Fibroblast of skin of left quadriceps (primary cell): ENCODE measurements at regions not wholly inside any gene's neighbourhood (a gene's known extent, or its start where the extent isn't known, plus 50 kb on each side); places are given as distances from the start of the nearest gene placed in this dataset.
"Not testable (repeated sequence)": the region's sequence is repeated elsewhere in the genome, so short reads cannot be mapped to it uniquely, and the experiment has no call there.

Experiments
- DNase-seq, 2 experiments: peaks; one replicate each; pipeline ENCODE4 v3.0.0-alpha.2; 2013; ENCODE audit warnings: low read depth in 2 of 2

DNA sequence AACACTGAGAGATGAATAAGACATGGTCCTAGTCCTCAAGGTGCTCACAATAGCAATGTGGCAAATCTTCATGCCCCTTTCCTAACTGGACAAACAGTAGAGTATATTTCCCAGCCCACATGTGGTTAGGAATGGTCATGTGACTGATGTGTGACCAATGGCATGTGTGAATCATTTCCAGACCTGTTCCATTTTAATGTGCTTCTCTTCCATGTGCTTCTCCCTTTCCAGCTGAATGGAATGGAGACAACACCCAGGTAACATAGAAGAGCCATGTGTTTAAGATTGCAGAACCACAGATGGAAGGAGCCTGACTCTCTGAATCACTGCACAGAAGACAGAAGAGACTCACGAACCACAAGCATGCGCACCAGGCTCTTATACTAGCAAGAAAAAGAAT is 409.9 kb upstream of the NFIA start:
- no peak for DNase-seq

DNA sequence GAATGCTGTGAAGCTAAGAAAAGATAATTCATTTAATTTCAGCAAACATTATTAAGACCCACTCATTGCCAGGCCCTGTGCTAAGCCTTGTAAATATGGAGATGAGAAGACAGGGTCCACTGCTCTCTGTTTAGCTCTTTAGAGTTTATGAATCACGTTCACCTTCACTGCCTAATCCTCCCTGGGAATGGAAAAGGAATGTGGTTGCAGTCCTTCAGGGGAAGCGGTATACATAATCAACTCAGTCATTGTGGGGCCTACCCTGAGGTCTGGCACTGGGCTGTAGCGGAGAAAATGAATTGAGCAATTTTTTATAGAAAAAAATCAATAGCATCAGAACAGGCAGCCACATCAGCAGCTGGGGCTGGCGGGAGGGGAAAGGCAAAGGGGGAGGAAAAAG is 412.1 kb upstream of the NFIA start:
- no peak for DNase-seq

DNA sequence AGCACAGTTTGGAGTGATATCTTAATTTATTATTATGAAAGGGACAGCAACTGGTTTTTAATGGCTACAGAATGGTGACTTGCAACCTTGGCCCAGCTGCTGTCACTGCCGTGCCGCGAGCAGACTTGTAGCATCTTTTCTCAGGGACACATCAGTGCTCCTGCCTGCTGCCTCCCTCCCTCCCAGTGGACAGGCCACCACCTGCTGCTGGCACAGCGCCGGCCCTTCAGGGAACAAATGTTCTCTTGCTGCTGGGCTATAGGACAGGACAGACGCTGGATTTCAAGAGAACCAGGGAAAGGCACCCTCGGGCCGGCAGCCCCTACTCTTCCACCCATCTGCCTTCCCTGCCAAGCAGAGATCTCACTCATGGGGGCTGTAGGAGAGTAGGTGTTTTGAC is 413.8 kb upstream of the NFIA start:
- no peak for DNase-seq

DNA sequence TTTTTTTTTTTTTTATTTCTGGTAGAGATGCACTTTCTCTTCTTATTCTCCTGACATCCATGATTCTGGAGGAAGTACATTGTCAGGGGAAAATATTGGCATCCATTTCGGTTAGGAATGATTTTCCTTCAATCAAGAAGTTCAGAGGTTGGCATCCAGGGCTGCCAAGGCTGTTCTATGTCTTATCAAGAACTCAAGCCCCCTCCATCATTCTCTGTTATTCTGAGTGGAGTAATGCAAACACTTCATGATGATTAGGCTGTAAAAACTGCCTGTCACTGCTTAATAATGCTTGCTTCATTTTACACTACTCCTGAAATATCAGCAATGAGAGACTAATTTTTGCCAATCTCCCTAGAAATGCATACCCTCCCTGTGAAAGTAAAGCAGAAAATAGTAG is 417.1 kb upstream of the NFIA start:
- no peak for DNase-seq

DNA sequence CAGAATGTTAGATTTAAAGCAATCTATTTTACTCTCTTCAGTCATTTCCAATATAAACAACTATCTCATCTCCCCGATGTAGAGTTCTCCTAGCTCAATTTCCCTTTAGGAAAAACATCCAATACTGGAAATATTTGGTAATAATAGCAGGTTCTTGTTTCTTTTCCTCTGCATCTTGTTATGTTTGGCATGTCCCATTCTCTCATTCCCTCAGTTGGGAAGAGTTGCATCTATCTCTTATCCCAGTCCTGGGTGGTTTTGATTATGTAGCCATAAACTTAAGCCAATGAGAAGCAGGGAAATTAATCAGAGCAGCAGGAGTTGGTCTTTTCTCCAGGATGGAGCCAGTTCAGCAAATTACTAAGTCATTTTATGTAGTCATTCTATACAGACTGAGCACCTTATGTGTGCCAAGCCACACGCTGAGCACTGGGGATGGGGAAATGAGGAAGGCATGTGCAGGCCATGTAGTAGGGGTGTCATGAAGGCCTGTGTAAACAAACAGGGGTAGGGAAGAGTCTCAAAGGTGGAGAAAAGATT is 418.2 kb upstream of the NFIA start:
- no peak for DNase-seq

DNA sequence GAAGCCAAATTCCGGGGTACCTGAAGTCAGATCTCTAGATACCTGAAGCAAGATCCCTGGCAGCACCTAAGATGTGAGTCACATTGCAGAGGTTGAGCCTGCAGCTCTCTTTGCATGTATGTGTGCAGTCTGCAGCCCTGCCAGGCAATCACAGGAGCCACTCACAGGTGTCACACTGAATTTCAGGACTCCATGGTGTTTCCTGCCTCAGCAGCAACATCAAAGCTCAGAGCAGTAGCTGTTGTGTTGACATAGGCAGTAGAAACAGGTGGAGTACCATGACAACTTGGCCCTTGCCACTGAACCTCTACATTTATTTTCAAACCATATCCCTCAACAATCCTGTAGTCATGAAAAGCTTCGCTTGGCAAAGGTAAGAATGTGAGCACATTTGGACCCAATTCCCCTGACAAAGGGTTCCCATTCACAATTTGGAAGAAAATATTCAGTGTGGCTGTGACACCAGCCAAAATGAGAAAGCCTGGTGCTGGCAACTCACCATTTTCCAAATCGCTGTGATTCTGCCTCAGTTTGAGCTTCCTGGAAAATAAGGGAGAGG is 419.8 kb upstream of the NFIA start:
- DNase-seq, result no peak

DNA sequence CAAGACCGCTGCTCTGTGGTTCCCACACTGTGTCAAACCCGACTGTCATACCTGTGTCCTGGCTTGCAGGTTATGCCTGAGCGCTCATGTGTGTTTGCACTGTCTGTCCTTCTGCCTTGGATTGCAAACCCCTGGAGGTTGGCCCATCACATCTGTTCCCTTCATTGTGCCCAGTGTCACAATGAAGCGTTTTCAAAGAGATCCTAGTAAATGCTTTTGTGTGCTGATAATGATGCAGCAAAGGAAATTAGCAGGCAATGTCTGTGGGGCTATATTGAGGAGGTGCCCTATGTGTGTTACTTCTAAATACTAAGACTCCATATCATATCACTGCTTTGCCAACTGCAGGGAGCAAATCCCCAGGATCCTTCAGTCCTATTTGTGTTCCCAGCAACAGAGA is 424.4 kb upstream of the NFIA start:
- DNase-seq, result no peak

DNA sequence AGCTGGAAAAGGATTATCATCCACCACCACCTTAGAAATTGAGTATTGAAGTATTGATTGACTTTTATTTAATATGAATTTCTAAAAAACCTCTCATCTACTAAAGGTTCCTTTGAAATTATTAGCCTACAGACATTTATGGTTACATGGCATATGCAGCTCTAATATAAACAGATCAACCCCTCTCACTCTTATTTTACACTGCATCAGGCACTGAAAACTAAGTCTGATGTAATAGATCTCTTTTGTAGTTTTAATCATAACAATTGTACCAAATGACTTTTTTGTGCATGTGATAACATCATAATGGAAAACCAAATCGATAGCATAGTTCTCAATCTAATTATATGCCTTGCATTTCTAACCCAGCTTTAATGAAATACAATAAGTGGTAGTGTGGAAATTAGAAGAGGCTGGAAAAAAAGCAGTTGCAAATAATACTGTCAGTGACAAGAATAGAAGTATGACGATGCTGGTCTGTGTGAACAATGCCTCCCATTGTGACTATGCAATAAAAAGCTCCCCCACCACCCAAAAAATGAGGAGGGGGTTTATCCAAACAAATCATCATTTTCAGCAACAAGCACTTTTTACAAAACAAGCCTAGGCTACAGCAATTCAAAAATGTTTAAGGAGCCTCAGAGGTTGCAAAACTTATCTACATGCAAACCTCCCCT is 426.5 kb upstream of the NFIA start:
- no peak for DNase-seq

DNA sequence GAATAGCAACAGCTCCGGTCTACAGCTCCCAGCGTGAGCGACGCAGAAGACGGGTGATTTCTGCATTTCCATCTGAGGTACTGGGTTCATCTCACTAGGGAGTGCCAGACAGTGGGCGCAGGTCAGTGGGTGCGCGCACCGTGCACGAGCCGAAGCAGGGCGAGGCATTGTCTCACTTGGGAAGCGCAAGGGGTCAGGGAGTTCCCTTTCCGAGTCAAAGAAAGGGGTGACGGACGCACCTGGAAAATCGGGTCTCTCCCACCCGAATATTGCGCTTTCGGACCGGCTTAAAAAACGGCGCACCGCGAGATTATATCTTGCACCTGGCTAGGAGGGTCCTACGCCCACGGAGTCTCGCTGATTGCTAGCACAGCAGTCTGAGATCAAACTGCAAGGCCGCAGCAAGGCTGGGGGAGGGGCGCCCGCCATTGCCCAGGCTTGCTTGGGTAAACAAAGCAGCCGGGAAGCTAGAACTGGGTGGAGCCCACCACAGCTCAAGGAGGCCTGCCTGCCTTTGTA is 442.3 kb upstream of the NFIA start:
- not testable (repeated sequence) for DNase-seq

DNA sequence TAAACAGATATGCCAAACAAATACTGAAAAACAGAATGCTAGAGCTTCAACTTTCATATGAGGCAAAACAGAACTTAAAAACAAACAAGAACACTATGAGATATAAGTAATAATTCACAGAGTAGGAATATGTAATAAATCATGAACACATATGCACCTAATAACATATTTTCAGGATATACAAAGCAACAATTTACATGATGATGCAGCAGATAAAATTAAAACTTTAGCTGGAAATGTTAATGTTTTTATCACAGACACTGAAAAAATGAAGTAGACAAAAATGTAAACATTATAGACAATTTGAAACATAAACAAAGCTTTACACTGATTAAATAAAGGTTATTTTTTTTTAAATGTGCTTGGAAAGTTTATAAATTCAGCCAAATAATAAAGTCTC is 443.1 kb upstream of the NFIA start:
- DNase-seq, result no peak

DNA sequence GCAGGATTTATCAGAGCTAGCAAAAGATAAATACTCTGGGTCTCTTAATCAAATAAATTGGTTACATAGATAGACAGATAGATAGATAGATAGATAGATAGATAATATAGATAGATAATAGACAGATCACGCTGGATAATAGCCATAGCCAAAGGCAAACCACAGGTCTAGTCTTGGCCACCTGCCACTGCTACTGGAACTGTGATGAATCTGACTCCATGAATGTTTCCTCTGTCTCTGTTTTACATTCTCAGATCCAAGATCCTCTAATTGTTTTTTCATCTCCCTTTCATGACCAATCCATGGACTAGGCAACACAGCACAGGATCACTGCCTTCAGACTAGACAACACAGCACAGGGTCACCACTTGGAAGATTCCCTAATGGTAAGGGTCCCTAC is 444.7 kb upstream of the NFIA start:
- no peak for DNase-seq

DNA sequence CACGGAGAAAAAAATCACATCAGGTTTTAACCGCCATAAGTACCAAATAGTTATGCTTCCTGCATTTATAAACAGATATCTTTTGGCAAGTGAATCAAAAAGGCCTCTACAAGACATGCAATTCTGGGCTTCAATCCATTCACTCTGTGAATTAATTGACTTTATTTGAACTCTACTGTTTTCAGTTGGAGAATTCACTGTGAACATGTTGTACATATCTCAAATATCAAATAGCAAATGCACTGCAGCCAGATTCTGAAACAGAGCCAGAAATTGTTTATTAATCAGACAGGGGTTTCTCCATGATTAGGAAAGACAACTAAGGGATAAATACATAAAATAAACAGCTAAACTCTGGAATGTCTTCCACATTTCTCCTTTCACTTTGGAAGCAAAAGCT is 445.4 kb upstream of the NFIA start:
- DNase-seq, result no peak

DNA sequence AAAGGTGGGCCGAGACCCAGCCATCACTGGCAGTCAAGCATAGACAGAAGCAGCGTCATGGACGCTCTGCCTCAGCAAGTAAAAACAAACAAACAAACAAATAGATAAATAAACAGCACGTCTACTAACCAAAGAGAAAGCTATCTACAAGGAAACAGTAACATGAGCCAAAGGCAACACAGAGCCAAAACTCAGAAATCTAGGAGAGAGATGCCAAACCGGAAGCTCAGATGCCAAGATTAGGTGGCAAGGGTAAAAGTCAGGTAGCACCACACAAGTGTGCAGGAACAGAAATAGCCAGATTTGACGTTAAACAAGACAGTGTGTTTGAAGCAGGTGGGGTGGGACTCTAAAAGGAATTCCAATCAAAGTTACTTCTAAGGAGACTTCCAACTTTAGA is 448.3 kb upstream of the NFIA start:
- DNase-seq, result no peak

DNA sequence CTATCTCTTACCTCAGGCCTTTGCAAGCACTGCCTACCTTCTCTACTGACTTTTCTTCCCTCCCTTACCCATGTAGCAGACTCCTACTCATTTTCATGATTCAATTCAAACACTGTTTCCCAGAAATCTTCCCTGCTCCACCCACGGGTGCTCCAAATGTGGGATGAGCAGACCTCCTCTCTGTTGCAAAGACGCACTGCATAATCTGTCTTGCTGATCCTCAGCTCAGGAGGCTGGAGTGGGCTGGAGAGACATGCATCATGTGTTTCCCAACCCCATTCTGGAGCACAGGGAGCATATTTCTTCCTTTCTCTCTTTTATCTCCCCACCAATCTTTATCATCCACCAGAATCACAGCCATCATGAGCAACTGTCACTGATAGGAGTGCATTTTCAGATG is 459.9 kb upstream of the NFIA start:
- no peak for DNase-seq

DNA sequence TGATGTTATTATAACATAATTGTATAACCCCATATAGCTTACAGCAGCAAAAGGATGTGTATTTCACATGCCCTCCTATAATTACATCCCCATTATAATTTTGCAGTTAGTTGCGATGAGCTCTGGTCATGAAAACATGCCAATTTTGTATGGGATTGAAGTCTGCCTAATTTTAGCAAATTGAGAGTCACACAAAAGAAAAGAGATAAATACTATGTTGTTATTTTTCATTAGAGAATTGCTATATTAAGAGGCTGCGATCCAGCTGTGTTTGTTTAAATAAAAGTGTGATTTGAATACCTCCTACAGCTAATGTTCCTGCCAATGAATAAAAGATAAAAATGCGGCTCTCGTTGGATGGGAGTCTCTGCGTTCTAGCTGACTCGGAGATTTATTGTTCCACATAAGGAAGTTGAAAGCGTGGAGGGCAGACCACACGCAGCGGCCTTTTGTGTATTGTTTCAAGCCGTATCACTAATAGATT is 461.0 kb upstream of the NFIA start:
- peak; percentile 8 to 17 for DNase-seq

DNA sequence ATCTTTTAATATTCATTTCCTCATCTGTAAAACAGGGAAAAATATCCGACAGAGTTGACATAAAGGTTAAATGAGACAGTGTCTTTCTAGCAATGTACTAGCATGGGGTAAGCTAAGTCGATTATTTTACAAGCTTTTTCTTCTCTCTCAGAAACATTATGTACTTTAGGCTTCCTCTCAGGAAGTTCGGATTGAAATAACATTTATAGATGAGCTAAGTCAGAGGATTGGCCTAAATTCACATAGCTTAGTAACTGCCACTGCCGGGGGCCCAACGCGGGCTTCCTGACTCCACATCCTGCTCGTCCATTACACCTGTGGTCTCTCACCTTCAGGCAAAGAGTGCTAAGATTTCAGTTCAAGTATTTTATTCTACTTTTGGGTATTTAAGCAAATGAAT is 462.3 kb upstream of the NFIA start:
- DNase-seq, result no peak

DNA sequence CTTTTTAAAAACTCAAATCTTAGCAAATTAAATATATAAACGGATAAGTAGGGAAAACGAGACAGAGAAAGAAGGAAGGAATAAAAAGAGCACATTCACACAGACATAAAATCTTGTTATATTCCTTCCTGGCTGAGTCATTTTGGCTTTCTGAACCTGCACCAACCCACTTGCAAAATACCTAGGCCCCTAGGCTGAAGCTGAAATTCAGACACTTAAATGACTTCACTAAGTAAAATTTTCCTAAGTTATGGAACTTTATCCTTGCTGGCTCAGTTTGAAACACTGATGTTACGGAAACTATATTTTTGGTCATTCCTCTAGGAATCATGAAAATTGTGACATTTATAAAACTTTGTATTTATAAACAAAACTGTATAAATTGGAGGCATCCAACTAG is 462.8 kb upstream of the NFIA start:
- DNase-seq, result no peak

DNA sequence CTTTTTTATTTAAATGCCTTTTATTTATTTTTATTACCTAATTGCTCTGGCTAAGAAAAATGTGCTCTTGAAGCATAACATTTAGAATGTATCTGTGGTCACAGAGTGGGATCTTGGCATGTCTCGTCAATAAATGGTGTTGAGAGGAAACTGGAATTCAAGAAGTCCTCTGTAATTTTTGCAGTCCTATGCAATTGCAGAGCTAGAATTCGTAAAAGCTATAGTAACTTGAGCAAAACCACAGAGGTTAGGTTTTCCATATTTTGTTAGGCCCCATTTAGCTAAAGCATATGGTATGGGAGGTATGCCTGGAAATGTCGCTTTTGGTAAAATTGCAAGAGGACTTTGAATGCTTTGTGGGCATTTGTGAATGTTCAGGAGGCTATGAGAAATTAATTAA is 466.7 kb upstream of the NFIA start:
- DNase-seq, result peak; percentile 37 to 51

DNA sequence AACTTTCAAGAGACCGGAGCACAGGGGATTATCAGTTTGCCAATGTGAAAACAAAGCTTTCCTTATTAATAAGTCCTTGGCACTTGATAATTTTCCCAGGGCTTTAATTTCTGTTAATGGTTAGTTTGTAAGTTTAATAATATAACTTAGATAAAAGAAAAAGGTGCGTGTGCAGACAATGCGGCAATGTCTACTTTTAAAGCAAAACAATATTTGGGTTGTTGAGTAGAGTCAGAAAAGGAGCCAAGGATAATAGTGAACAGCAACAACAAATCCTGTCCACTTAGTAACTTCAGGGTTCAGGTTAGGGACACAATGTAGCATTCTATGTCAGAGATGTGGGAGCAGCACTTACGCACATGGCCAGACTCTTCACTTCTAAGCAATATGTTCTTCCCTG is 469.6 kb upstream of the NFIA start:
- DNase-seq, result no peak

DNA sequence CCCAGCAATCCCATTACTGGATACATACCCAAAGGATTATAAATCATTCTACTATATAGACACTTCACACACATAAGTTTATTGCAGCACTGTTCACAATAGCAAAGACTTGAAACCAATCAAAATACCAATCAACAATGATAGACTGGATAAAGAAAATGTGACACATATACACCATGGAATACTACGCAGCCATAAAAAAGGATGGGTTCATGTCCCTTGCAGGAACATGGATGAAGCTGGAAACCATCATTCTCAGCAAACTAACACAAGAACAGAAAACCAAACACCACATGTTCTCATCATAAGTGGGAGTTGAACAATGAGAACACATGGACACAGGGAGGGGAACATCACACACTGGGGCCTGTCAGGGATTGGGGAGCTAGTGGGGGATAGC is 475.4 kb upstream of the NFIA start:
- not testable (repeated sequence) for DNase-seq

DNA sequence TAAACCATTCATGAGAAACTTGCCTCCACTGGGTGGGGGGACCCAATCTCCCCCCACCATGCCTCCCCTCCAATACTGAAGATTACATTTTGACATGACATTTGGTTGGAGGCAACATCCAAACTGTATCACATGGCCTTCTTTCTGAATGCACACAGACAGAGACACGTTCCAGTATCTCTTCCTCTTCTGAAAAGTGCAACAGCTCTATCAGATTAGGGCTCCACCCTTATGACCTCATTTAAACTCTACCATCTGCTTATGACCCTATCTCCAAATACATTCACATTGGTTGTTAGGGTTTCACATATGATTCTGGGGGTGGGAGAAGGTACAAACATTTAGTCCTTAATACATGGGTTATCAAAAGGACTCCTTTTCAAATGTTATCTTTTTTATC is 481.8 kb upstream of the NFIA start:
- DNase-seq, result no peak

DNA sequence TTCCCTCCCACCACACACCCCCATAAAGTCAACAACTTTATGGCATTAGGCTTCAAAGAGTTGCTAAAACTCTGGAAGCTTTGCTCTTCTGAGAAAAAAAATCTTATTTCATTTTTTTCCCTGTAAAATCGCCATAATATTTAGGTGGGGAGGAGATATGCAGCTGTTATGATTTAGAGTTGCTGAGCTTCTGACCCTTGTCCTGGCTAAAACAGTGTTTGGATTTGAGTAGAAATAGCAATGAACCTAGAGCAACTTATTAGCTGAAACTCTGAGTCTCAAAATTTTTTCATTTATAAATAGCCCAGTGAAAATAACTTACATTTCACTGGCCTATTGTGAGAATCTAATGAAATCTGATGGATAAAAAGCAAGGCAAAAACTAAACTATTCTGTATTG is 482.8 kb upstream of the NFIA start:
- no peak for DNase-seq
